SHP77 treated with DMSO at 0.1 percent for 48 hours (cell line): ENCODE measurements at regions not wholly inside any gene's neighbourhood (a gene's known extent, or its start where the extent isn't known, plus 50 kb on each side); places are given as distances from the start of the nearest gene placed in this dataset.
"Not testable (repeated sequence)": the region's sequence is repeated elsewhere in the genome, so short reads cannot be mapped to it uniquely, and the experiment has no call there.

Source experiments
- DNase-seq: peaks from one replicate; lab custom pipeline; 2025; lab: John Stamatoyannopoulos, UW

- DNase-seq, result no peak
Observed at GRCh38 chr5:79924936-79925893, 65.8 kb downstream of the MTX3 start.

DNA sequence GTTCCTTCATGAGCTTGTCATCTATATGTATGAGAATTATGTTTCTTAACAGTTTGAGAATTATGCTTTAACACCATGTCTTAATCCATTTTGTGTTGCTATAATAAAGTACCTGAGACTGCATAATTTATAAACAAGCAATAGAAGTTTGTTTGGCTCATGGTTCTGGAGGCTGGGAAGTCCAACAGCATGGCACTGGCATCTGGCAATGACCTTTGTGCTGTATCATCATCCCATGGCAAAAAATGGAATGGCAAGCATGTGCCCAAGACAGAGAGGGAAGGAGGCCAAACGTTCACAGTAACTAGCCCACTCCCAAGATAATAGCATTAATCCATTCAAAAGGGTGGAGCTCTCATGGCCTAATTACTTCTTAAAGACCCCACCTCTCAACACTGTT lies 67.6 kb downstream of the MTX3 start:
- no peak for DNase-seq

- DNase-seq, result no peak
Observed at GRCh38 chr5:79922626-79923025, 68.4 kb downstream of the MTX3 start.

GRCh38 chr5:79907452-79907851 lies 83.6 kb downstream of the MTX3 start:
- not testable (repeated sequence) for DNase-seq

DNA sequence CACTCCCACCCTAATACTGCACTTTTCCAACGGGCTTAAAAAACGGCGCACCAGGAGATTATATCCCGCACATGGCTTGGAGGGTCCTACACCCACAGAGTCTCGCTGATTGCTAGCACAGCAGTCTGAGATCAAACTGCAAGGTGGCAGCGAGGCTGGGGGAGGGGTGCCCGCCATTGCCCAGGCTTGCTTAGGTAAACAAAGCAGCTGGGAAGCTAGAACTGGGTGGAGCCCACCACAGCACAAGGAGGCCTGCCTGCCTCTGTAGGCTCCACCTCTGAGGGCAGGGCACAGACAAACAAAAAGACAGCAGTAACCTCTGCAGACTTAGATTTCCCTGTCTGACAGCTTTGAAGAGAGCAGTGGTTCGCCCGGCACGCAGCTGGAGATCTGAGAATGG lies 88.5 kb downstream of the MTX3 start:
- not testable (repeated sequence) for DNase-seq

- DNase-seq, result no peak
Observed at GRCh38 chr5:79901631-79902030, 89.4 kb downstream of the MTX3 start.

GRCh38 chr5:79898611-79899010 lies 92.5 kb downstream of the MTX3 start:
- no peak for DNase-seq

- DNase-seq, result no peak
Observed at GRCh38 chr5:79893976-79894375, 97.1 kb downstream of the MTX3 start.

DNA sequence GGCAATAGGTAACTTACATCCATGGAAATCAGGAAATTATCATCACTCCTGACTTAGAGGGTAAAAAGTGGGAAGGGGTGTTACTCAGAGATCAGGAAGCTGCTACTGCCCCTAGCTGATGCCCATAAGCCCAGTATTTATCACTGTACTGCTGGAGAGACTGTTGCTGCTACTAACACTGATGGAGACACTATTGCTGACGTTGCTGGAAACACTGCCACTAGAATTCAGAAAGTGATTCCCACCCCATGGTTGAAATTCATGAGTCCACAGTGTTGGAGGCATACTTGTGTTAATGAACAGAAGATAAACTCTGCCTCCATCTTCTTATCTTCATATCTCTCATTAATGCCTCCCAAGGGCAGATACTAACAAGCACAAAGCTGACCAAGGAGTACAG lies 97.6 kb downstream of the MTX3 start:
- DNase-seq, result no peak

DNA sequence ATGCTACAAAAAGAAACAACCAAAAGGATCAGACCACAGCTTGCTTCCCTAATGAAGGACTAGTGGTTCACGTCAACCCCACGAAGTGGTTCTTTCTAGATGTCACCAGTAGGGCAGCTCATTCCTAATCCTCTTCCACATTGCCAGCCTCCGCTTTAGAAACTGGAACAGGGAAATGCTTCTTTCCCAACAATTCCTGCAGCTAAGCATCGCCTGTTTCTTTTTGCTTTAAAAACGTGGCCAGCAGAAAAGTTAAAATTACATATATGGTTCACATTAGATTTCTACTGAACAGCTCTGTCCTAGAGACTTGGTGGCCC lies 100.2 kb downstream of the MTX3 start:
- no peak for DNase-seq

DNA sequence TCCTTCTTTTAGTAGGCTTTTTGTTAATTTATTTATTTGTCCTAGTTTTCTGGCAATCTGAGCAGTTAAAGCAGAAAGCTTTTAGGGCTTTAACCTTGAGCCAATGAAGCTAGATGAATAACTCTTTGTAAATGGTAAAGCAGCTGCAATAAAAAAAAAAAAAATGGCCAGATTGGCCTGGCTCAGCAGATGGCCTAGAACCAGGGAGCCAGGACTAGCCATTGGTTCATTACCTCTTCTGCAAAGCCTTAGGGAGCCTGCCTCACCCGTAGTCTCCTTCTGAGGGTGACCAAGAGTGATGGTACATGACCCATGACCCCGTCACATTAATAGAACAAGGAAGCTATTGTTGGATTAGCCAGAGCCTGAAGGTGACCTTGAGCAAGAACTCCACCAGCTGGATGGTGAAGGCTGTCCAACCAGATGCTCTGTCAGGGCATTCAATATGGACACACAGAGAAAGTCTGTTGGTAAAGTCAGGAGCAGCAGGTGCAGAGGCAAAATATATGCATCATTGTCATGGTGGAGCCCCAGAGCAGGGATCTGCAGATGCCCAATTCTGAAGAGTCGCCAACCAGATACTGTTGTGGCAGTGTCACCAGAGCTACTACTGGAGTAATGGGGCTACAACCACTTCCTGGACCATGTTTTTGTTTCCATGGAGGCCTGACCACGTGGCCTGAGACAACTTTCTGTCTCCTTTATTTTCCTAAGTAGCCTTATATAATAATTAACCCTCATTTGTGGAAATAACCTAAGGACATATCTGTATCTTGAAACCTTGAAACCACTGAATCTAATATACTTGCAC lies 100.7 kb downstream of the MTX3 start:
- no peak for DNase-seq

- DNase-seq, result no peak
Observed at GRCh38 chr5:79888643-79889042, 102.4 kb downstream of the MTX3 start.

DNA sequence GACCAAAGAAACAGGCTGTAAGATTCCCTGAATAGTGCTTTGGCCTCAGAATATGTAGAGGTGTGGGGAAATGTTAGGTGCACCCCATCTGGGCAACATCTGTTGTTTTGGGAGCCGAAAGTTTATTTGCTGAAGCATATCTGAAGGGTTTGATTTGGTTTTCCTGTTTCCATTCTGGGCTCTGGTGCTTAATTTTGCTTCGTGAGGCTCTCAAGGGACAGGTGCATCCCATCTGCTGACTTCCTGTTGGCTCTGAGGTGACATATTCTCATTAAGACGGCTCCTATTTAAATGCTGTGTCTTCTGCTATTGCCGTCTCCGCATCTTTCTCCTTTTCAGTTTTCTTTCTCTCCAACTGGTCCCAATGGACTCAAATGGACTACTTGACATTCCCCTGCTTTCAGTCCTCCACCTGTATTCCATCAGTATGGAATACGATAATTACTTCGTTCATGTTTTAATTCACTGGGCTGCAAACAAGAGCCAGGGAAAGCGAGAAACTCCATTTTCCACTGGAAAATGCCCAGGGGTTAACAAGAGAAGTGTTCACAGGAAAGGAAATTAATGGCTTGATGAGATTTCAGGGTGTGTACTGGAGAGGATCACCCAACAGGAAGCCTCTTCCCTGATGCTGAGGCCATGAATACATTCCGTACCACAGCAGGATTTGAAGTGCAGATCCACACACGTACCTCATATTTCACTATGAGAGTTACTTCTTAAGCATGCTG lies 104.0 kb downstream of the MTX3 start:
- DNase-seq, result no peak

- DNase-seq, result peak; percentile 53
Observed at GRCh38 chr5:79886456-79886855, 104.6 kb downstream of the MTX3 start.

DNA sequence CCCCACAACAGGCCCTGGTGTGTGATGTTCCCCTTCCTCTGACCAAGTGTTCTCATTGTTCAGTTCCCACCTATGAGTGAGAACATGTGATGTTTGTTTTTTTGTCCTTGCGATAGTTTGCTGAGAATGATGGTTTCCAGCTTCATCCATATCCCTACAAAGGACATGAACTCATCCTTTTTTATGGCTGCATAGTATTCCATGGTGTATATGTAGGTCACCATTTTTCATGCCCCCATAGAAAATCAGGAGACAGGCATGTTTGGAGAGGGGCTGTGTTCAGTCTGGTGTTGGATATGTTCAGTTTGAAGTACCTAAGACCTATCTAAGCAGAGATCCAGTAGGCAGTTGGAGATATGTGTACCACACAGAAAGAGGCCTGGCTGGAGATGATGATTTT lies 111.2 kb downstream of the MTX3 start:
- DNase-seq, result not testable (repeated sequence)

DNA sequence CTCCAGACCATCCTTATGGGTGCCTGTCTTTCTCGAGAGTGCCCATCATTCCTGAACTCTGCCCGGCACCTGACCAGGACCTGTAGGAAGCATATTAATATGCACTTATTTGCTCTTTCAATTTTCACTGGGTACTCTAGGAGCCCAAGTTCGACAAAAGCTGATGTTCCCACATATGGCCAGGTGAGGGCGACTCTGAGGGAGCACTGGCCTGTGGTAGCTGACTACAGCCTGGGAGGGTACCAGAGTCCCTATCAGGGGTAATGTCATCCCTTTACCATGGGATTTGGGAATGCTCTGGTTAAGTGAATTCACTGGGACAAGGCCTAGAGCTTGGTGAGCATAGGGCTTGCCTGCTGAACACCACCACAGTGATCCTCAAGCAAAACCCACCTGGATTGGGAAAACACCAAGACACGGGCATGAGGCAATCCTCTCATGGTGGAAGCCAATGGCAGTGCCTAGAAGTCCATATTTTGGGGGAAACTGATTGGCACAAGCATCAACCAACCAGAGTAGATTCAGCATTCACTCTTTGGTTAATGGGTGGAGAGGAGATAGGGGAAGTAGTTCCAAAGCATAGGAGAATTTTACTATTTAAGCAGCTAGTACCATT lies 112.2 kb downstream of the MTX3 start:
- no peak for DNase-seq

DNA sequence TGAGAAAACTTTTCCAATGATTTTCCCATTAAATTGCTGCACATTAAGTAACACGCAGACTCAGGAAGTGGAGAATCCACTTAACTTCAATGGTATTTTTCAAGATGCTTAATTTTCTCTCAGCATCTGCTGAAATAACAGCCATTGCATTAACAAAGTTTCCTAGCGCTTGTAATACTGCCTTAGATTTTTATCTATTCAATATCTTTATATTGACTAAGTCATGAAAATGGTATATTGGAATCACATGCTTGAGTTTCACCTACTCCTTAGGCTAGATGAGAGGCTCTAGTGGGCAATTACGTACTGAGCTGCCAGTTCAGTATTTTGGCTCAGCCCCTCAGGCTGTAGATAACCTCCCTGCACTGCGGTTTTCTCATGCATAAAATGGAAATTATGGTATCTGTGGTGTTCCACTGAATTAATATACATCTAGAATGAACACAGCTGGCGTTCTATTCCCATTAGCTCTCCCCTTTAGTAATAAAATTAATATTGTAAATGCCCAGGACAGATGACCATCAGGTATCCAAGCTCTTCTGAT lies 112.9 kb downstream of the MTX3 start:
- DNase-seq, result no peak

DNA sequence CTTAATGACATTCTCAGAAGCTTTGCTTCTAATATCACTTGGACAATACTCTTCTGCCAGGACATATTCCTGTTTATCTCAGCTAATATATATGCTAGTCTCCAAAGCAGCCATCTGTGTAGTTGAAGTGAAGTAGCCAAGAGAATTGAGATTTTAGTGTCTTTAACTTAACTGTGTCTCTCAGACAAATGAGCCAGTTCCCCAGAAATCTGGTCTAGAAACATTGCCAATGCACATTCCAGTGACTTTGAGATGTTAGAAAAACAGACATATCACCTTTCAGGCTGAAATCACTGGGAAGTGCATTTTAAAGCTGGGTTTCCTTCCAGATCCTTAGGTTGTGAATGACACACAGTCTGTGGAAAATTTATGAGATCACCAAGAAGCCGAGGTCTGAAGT lies 114.6 kb downstream of the MTX3 start:
- DNase-seq, result no peak

GRCh38 chr5:79875230-79875629 lies 115.8 kb downstream of the MTX3 start:
- DNase-seq, result no peak

DNA sequence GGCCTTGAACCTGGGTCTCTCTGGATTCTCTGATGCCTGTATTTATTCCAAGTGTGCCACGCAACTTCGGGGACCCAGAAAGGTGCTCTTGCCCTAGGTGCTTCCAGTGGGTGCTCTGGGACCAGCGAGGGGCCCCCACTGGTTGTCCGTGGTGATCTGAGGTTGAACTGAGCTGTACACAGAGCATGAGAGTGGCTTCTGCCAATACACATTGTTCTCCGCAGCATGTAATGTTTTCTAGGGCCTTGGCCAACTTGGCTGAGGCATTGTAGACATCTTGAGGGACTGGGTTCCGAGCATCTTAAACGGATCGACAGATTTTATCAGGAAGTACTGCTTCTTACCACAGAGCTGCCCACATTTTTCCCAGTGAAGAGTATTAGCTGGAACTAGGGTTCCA lies 117.9 kb downstream of the MTX3 start:
- no peak for DNase-seq

DNA sequence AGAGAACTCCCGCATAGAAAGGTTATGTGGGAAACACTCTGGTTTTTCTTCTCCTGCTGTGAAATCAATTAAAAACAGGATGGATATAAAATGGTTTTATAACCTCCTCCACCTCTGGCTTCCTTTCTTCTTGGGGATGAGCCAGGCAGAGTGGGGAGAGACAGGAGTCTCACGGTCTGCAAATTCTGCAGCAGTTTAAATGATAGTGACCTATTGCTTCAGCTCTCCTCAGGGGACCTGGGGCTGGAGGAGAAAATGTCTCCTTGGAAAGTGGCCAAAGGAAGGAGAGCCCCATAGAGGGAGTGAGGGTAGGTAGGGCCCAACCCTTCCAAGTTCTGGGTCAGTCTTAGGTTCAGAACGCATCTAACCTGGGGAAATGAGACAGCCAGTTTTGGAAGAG lies 118.8 kb downstream of the MTX3 start:
- DNase-seq, result no peak
